Psoas muscle (tissue), 7 donors: ENCODE measurements at regions not wholly inside any gene's neighbourhood (a gene's known extent, or its start where the extent isn't known, plus 50 kb on each side); places are given as distances from the start of the nearest gene placed in this dataset.
"Not testable (repeated sequence)": the region's sequence is repeated elsewhere in the genome, so short reads cannot be mapped to it uniquely, and the experiment has no call there.

Experiments used
- ATAC-seq, 4 donors: fragments of 200-7000 bp; cut with Tn5 transposase; one replicate each; pipeline ENCODE4 v1.9.1; 2020; ENCODE audit warnings: moderate library complexity in 3 of 4, mild to moderate bottlenecking in 2 of 4
- DNase-seq, 2 donors: peaks; one replicate each; pipeline ENCODE4 v3.0.0-alpha.2; 2020
- H3K27ac ChIP-seq: fragments of 200-600 bp; one replicate; pipeline ENCODE4 v1.8.0; 2022
- H3K27me3 ChIP-seq, 3 donors: fragments of 200-600 bp in 1 of 3; one replicate each; pipeline versions ENCODE4 v1.6.1 to v1.8.0; 2013 to 2022; ENCODE audit warnings: low read length in 2 of 3, mild to moderate bottlenecking in 2 of 3, moderate library complexity in 1 of 3; ENCODE audit not compliant: insufficient read depth in 3 of 3
- H3K36me3 ChIP-seq, 2 donors: fragments of 200-600 bp in 1 of 2; one replicate each; pipeline versions ENCODE4 v1.6.1 to v1.8.0; 2013 to 2022; ENCODE audit warnings: low read depth in 1 of 2, mild to moderate bottlenecking in 1 of 2, moderate library complexity in 1 of 2; ENCODE audit not compliant: insufficient read depth in 1 of 2
- H3K4me1 ChIP-seq: fragments of 200-600 bp; one replicate; pipeline ENCODE4 v1.8.0; 2022
- H3K4me3 ChIP-seq: fragments of 200-600 bp; one replicate; pipeline ENCODE4 v1.8.0; 2022; ENCODE audit warnings: mild to moderate bottlenecking
- H3K9me3 ChIP-seq: fragments of 200-600 bp; one replicate; pipeline ENCODE4 v1.8.0; 2022
- WGBS, 3 donors: extraction: QIAGEN DNeasy Blood & Tissue Kit; methylation state at CpG; one replicate each; pipeline versions ENCODE4 v1.1.6 to v1.1.7; 2013; 5-methylcytosine and 5-hydroxymethylcytosine counted together
- intact Hi-C, 2 donors: fragments of 100-400 bp; cut with DNase I; formaldehyde crosslinking; loops; one replicate each; pipeline versions ENCODE4 v1.11.0 to v1.14.2; 2022
- TF ChIP-seq, protein P1 (sequence below): fragments of 200-600 bp; IDR thresholded peaks from one replicate; pipeline ENCODE4 v1.8.0; 2022; ENCODE audit warnings: antibody characterized with exemption
- donor health status: healthy with polysubstance abuse.
- donor health status: DM: no; HTN: no; CAD: no; lungs with moderate emphysema.
- donor health status: Bipolar disorder and iron deficiency.
- donor health status: healthy.
- donor health status: DM: yes; HTN: yes; CAD: no.
- donor health status: DM: no; HTN: no; CAD: no.
- donor health status: DM: yes; HTN: yes; CAD: no.

DNA sequence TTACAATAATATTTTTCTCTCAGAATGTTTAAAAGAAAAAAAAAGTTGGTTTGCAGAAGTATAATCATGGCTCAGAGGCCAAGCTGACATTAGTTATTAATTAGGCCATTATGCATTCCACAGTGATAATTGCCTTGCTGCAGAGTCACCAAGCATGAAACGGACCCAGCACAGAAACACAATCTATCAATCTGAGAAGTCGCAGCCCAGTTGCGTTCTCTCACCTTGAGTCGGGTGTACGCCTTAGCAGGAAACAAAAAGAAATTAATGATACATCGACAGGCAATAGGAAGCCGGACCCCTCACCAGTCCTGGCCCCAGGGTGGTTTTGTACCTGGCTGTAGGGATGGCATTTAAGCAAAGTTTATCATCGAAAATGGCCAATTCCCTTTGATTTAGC lies 129.7 kb downstream of the PHETA1 start:
- ATAC-seq, result no peak
- H3K9me3 ChIP-seq, result no peaks in the 10 kb centered on the region
- no peak overlapping the region for H3K27ac ChIP-seq
- intact Hi-C loops, result no loop called here
- no peak for DNase-seq
- 69 to 75% (median 75%) methylated on average over 8 of the region's 8 CpGs for WGBS, 3 donors
- H3K4me3 ChIP-seq, result no peak overlapping the region
- H3K36me3 ChIP-seq, result no peaks in the 10 kb centered on the region
- H3K27me3 ChIP-seq, result peaks cover 0 to 8% (median 0%) of the 10 kb centered on the region in 3 donors
- TF ChIP-seq, protein P1, sequence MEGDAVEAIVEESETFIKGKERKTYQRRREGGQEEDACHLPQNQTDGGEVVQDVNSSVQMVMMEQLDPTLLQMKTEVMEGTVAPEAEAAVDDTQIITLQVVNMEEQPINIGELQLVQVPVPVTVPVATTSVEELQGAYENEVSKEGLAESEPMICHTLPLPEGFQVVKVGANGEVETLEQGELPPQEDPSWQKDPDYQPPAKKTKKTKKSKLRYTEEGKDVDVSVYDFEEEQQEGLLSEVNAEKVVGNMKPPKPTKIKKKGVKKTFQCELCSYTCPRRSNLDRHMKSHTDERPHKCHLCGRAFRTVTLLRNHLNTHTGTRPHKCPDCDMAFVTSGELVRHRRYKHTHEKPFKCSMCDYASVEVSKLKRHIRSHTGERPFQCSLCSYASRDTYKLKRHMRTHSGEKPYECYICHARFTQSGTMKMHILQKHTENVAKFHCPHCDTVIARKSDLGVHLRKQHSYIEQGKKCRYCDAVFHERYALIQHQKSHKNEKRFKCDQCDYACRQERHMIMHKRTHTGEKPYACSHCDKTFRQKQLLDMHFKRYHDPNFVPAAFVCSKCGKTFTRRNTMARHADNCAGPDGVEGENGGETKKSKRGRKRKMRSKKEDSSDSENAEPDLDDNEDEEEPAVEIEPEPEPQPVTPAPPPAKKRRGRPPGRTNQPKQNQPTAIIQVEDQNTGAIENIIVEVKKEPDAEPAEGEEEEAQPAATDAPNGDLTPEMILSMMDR, result no peak
- H3K4me1 ChIP-seq, result no peaks in the 10 kb centered on the region

DNA sequence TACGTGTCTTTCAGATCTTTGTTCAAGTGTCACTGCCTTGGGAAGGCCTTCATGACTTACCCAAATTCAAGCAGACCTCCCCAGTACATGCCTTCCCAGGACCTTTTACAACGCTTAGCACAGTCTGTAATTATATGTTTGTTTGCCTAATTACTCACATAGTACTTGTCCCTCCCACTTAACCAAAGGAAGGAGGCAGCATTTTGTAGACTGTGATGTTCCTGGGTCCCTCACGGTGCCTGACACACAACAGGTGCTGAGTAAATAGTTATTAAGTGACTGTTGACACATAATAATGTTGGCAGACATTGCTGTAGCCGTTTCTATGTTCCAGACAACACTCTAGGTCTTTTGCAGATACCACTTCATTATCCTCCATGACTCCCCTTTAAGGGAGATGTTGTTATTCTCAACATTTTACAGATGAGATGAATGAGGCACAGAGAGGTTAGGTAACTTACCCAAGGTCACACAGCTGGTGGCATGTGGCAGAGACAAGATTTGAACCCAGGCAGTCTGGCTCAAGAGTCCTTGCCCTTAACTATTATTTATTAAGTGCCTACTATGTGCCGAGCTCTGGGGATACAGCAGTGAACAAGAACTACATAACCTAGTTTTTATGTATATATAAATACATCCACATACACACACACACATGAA lies 130.7 kb downstream of the PHETA1 start:
- Histone ChIP-seq H3K4me1 (no peaks in the 10 kb centered on the region), H3K27ac (no peak overlapping the region), H3K9me3 (no peaks in the 10 kb centered on the region), H3K4me3 (no peak overlapping the region), H3K36me3 (no peaks in the 10 kb centered on the region), H3K27me3 (peaks cover 0 to 6% (median 0%) of the 10 kb centered on the region in 3 donors)
- ATAC-seq (no peak), DNase-seq (no peak)
- TF ChIP-seq, protein P1, result no peak
- 38 to 43% (median 39%) methylated on average over 5 of the region's 5 CpGs for WGBS, 3 donors
- intact Hi-C loops, result no loop called here

DNA sequence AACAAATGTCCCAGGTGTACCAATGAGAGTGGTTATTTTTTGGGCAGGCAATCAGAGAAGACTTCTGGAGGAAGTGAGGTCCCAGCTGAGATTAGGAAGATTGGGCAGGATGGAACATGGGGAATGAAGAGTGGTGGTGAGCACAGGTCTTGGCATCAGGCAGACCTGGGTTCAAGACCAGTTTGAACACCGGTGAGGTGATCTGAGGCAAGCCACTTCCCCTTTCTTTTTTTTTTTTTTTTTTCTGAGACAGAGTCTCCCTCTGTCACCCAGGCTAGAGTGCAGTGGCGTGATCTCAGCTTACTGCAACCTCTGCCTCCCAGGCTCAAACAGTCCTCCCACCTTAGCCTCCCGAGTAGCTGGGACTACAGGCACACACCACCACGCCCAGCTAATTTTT lies 134.4 kb downstream of the PHETA1 start:
- ATAC-seq, H3K27me3 ChIP-seq, H3K4me3 ChIP-seq, H3K4me1 ChIP-seq, intact Hi-C loops, DNase-seq, H3K36me3 ChIP-seq, H3K27ac ChIP-seq, H3K9me3 ChIP-seq: not testable (repeated sequence)
- 81 to 90% (median 84%) methylated on average over 4 of the region's 4 CpGs for WGBS, 3 donors

DNA sequence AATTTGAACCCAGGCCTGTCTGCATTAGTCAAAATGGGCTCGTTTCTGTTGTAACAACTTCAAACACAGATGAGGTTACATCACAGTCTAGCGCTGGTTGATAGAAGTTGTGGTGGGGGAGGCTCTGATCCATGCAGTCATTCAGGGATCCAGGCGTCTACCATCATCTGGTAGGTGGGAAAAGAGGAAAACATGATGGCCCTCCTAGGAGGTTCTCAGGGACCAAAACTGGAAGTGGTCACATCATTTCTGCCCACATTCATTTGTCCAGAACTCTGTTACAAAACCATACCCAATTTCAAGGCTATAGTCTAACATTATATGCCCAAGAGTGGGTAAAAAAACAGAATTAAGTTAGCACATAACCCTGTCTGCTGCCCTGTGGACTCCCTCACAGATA lies 135.1 kb downstream of the PHETA1 start:
- Histone ChIP-seq H3K4me1 (no peaks in the 10 kb centered on the region), H3K36me3 (no peaks in the 10 kb centered on the region), H3K9me3 (no peaks in the 10 kb centered on the region), H3K27ac (no peak overlapping the region), H3K4me3 (no peak overlapping the region), H3K27me3 (peaks cover 0 to 7% (median 3%) of the 10 kb centered on the region in 3 donors)
- 87 to 90% (median 88%) methylated on average over 3 of the region's 3 CpGs for WGBS, 3 donors
- ATAC-seq, result no peak
- DNase-seq, result no peak
- intact Hi-C loops, result no loop called here
- TF ChIP-seq, protein P1, result no peak

DNA sequence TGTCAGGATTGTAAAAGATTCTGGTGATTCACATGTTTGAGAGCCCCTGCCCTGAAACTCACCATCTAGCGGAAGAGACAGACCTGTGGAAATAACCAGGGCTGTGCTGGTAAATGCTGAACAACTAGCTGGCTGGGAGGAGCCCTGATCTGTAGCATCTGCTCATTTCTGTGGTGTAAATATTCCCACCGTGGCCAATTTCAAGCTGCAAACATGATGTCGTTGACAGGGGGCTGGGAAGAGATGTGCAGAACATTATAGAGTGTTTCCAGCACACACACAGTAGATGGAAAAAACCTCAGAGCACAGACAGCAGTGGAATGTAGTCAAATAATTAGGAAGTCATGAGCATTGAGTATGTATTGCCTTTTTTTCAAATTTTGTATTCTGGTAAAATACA lies 138.2 kb downstream of the PHETA1 start:
- TF ChIP-seq, protein P1, result no peak
- WGBS, 3 donors, result 48 to 53% (median 51%) methylated on average over 3 of the region's 3 CpGs
- Histone ChIP-seq H3K27ac (no peak overlapping the region), H3K36me3 (no peaks in the 10 kb centered on the region), H3K9me3 (no peaks in the 10 kb centered on the region), H3K27me3 (peaks cover 0 to 7% (median 1%) of the 10 kb centered on the region in 3 donors), H3K4me1 (no peaks in the 10 kb centered on the region), H3K4me3 (no peak overlapping the region)
- DNase-seq, result no peak
- ATAC-seq, result no peak
- intact Hi-C loops, result no loop called here
